ENCODE measurements at regions not wholly inside any gene's neighbourhood (a gene's known extent, or its start where the extent isn't known, plus 50 kb on each side); places are given as distances from the start of the nearest gene placed in this dataset.

DNA sequence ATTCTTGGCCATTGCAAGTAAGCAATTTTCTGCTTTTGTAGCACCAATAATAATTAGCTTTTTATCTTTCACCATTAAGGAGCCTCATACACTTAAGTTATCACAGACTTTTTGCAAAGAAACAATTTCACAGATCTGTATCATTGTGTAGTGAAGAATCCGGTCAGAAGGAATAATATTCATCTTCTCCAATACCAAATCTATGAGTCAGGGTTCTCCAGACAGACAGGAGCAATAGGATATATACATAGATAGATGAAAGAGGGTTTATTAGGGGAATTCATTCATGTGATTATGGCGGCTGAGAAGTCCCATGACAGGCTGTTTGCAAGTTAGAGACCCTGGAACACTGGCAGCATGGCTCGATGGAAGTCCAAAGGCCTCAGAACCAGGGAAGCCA is 82.9 kb upstream of the UBASH3B start:
- TF ChIP-seq, protein P1, sequence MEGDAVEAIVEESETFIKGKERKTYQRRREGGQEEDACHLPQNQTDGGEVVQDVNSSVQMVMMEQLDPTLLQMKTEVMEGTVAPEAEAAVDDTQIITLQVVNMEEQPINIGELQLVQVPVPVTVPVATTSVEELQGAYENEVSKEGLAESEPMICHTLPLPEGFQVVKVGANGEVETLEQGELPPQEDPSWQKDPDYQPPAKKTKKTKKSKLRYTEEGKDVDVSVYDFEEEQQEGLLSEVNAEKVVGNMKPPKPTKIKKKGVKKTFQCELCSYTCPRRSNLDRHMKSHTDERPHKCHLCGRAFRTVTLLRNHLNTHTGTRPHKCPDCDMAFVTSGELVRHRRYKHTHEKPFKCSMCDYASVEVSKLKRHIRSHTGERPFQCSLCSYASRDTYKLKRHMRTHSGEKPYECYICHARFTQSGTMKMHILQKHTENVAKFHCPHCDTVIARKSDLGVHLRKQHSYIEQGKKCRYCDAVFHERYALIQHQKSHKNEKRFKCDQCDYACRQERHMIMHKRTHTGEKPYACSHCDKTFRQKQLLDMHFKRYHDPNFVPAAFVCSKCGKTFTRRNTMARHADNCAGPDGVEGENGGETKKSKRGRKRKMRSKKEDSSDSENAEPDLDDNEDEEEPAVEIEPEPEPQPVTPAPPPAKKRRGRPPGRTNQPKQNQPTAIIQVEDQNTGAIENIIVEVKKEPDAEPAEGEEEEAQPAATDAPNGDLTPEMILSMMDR (IDR thresholded peaks at IDR 0.05), result no peak
- TF ChIP-seq POLR2A (IDR thresholded peaks at IDR 0.05) (no peak), EP300 (IDR thresholded peaks at IDR 0.05) (no peak), POLR2AphosphoS5 (IDR thresholded peaks at IDR 0.05) (no peak)
